HG03378 (cell line): ENCODE measurements at regions not wholly inside any gene's neighbourhood (a gene's known extent, or its start where the extent isn't known, plus 50 kb on each side); places are given as distances from the start of the nearest gene placed in this dataset.
"Not testable (repeated sequence)": the region's sequence is repeated elsewhere in the genome, so short reads cannot be mapped to it uniquely, and the experiment has no call there.

Experiments
- ATAC-seq: cut with Tn5 transposase; IDR thresholded peaks from one replicate; pipeline ENCODE4 v1.9.1; 2021; ENCODE audit warnings: mild to moderate bottlenecking, moderate library complexity; ENCODE audit not compliant: unreplicated experiment

DNA sequence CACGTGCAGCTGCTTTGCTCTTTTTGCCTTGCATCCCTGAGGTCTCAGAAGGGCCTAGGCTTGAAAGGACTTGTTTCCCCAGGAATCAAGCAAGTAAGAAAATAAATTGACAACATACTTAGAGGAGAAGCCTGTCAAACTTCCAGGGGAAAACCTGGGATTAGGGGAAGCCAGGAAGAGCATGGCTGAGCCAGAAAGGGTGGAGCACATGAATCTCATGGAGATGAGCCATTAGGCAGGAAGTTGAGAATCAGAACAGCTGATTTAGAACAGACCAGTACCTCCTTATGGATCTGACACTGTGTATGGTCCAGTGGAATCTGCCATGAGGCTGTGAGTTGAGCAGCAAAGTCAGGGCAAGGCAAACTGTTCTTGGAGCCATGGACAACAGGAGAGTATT, 511.0 kb downstream of the RPIA start:
- not testable (repeated sequence) for ATAC-seq

DNA sequence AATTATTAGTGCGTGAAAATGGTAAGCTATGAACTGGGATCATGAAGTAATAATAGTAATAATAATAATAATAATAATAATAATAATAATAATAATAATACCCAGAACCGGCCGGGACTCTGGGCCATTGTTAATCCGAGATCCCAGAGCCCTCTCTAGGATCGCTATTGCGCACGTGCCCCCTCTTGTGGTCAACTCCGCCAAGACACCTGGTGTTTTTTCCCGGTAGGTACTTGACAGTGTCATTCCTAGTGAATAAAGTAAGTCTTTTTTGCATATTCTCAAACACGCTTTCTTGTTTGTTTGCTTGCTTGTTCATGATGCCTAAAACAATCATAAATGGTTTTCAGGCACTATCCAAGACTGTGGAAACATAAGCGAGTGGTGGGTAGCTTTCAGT, 513.7 kb downstream of the RPIA start:
- ATAC-seq, result not testable (repeated sequence)

DNA sequence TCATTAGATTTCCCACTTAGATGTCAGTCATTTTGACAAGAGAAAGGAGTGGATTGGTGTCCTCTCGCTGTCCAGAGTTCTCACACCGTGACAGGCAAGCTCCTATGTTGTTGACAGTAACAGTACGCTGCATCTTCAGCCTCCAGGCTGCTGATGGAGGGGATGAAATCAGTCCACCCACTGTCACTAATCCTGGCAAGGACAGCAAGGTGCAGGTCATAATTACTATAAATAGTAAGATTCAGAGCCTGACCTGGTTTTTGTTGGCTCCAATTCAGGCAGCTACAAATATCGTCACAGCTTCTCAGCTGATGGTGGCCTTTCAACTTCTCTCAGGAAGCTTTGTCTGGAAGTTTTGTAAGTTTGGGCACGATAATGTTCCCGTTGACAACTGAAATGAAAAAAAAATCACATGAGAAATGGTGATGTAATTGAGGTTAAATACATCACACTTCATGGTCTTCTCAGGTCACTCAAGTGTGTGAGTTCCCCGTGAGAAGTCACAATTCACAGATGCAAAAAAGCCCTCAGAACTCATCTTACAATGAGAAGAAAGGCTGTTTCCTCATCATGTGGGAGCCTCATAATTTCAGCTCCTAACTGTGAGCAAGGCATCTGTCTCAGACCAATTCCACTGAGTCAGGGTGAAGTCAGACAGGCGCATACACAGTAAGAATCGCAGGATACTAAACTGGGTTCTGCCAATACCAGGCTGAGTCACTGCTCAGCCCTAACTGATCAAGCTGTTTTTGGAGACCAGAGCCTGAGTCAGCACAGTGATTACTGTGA, 516.9 kb downstream of the RPIA start:
- not testable (repeated sequence) for ATAC-seq

DNA sequence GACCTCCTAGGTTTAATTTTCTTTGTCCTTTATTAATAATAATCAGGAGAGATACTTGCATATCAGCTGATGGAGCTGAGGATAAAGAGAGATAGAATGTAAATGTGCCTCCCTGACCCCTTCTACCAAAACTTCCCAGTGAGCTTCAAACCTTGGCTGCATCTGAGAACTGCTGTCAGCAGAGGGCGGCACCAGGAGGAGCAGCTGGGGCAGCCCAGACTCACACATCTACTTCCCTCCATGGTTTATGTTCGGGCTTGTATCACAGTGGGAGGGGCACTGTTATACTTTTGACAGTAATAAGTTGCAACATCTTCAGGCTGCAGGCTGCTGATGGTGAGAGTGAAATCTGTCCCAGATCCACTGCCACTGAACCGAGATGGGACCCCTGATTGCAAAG, 521.7 kb downstream of the RPIA start:
- ATAC-seq, result not testable (repeated sequence)

DNA sequence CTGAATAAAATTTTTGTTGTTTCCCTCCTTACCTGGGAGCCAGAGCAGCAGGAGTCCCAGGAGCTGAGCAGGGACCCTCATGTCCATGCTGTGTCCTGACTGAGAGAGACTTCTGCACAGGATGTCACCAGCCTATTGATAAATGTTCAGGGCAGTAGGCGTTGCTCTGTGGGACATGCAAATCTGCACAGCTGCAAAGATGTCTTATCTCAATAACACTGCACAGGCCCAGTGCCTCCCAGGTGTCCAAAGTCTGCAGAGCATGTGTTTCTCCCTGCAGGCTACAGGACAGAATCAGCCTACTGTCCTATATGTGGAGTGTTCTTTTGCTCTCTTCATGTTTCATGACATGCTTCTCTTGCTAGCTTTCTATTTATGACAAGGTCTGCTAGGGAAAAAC, 522.3 kb downstream of the RPIA start:
- not testable (repeated sequence) for ATAC-seq

DNA sequence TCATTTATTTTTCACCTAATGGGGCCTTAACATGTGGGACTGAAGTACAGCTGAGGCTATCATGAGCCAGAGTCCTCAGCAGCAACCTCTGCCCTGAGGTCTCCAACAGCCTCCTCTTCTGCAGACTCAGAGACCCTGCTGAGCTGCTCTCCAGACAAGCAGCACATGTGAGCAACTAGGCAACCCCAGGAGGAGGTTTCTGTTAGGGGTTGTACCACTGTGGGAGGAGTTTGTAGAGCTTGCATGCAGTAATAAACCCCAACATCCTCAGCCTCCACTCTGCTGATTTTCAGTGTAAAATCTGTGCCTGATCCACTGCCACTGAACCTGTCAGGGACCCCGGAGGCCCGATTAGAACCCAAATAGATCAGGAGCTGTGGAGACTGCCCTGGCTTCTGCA, 530.0 kb downstream of the RPIA start:
- not testable (repeated sequence) for ATAC-seq

DNA sequence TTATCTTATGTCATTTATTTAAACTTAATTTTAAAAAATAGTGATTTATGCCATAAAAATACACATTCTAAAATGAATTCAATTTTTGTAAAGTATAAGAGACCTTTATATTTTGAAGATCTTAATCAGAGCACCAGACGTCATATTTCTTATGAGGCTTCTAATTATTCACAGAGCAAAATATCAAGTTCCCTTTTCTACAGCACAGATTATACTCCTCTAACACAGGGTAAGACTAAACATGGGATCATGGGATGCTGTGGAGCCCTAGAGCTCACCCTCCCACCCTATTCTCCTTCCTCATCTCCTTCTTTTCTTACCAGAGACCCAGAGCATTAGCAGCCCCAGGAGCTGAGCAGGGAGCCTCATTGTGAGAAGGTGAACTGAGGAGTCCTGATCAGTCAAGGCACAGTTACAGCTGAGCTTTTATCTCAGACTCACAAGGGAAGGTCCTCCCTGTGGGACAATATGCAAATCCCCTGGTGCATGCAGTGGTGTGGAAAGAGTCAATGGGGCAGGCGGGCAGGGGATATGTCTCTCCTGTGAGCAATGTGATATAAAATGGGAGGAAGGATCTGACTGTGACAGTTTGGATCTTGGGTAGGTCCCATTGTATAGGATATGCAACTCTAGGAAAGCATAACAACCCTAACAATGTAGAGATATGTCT, 530.7 kb downstream of the RPIA start:
- not testable (repeated sequence) for ATAC-seq

DNA sequence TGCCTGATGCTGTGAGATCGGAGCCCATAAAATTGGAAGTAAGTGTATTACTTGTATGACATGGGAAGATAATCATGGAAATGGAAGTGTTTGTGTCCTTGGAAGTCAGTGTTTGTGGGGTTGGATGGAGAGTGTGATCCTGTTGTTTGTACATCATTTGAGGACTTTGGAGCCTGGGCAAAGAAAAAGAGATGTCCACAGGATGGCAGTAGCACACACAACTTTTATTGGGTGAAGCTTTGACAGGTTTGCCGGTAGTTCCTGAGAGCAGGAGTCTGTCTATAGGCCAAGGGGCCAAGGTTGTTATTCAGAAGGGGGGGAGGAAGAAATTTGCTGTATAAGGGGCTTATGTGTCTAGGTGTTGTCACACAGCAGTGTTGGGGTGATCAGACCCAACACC, 533.3 kb downstream of the RPIA start:
- ATAC-seq, result not testable (repeated sequence)

DNA sequence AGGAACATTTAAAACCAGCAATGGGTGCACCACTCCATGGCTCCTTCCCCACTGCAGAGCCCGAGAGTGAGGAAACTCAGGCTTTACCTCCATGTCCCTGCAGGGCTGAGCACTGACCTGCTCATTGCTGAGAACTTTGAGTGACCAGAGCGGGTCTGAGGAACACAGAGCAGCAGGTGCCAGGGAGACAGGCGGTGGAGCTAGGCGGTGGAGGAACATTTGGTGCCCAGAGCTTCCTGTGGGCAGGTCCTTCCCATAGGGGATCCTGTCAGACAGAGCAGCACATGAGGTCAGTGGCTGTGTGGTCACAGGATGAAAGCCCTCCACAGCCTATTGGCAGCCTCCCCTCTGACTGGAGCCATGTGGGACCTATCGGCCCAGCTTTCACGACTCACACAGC, 538.5 kb downstream of the RPIA start:
- not testable (repeated sequence) for ATAC-seq

DNA sequence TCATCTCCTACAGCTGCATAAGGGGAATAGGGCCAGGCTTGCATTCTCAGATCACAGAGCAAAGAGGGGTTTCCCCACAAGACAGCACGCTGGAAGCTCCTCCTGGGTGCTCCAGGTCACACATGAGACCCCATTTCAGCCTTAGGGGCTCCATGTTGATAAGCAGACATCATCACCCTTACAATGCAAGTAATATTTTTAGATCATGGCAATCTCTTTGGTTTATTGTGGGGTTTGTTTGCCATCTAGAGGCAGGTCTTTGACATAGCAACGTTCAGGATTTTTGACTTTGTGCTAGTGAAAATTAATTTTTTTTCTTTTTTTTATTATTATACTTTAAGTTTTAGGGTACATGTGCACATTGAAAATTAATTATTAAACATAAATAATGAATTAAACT, 539.8 kb downstream of the RPIA start:
- not testable (repeated sequence) for ATAC-seq

DNA sequence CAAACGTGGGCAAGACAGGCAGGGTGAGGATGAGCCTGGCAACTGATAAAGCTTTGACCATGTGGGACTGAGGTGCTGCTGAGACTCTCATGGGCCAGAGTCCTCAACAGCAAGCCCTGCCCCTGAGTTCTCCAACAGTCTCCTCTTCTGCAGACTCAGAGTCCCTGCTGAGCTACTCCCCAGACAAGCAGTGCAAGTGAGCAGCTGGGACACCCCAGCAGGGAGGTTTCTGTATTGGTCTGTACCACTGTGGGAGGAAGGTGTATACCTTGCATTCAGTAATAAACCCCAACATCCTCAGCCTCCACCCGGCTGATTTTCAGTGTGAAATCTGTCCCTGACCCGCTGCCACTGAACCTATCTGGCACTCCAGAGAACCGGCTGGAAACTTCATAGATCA, 542.5 kb downstream of the RPIA start:
- not testable (repeated sequence) for ATAC-seq

DNA sequence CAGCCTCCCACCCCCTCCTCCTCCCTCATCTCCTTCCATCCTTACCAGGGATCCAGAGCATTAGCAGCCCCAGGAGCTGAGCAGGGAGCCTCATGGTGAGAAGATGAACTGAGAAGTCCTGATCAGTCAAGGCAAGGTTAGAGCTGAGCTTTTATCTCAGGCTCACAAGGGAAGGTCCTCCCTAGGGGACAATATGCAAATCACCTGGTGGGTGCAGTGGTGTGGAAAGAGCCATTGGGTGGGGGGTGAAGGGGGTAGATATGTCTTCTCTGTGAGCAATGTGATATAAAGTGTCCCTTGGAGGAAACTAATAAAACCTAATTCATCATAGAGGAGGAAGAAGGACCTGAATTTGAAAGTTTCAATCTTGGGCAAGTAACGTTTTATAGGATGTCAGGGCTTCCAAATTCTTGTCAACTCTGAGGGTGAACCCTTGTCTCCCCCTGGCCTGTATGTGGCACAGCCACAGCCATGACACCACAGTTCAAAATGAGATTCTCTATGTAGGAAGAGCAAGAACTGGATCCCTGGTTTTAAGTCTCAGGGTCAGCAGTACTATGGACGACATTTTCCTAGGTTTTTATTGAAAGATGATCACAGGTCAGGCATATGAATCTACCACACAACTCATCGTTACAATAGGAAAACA, 543.5 kb downstream of the RPIA start:
- ATAC-seq, result not testable (repeated sequence)

DNA sequence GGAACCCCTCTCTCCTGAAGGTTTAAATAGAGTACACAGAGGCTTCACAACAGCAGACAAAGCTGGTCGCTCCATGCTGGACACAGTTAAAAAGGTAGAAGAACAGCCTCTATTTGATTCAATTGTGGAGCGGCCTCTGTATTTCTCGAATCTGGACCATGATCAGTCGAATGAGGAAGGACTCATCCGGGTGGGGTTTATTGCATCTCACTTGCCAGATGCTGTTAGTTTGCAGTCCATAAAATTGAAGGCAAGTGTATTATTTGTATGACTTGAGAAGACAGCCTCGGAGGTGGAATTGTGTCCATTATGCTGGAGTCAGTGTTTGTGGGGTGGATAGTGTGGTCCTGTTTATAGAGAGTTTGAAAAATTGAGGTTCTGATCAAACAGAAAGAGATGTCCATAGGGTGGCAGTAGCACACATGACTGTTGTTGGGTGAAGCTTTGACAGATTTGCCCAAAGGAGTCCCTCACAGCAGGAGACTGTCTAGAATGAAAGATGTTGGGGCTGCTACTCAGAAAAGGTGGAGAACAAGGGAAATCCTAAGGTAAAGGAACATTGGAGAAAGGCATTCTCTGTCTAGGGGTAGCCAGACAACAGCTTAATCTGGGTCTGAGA, 545.5 kb downstream of the RPIA start:
- not testable (repeated sequence) for ATAC-seq

DNA sequence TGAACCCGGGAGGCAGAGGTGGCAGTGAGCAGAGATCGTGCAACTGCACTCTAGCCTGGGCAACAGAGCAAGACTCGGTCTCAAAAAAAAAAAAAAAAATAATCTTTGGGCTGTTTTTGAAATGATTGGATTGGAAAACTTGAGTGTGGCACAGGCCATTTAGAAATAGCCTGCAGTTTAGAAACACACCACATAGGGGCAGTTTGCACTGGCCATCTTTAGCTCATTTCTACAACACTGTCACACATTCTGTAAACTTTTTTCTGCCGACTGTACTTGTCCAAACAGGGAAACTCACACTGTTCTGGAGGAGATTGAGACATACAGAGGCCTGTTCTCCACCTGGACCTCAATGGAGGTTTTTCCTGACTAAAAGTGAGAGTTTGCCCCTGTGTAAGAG, 546.3 kb downstream of the RPIA start:
- ATAC-seq, result not testable (repeated sequence)

DNA sequence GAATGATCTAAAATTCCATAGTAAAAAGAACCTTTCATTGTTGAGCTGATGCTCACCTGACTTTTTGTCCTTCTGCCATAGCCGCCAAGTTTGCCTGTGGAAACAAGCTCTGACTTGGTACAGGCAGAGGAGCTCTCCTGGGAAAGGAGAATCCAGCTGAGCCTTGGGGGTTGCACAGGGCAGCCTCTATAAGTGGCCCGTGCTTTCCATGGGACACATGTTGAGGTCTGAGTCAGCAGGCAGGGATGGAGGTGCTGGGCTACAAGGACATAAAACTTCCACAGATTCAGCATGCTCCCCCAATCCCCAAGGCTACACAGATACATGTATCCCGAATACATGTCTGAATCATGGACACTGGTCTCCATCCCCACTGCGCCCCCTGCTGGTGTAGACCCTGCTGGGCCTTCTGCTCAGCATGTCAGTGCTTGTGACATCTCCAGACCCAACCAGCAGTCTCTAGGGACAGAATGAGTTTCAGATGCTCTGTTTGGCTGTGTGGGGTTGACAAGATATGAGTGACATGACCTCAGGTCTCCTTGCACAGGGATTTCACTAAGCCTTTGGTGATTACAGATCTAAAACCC, 551.7 kb downstream of the RPIA start:
- peak; percentile 99 for ATAC-seq

DNA sequence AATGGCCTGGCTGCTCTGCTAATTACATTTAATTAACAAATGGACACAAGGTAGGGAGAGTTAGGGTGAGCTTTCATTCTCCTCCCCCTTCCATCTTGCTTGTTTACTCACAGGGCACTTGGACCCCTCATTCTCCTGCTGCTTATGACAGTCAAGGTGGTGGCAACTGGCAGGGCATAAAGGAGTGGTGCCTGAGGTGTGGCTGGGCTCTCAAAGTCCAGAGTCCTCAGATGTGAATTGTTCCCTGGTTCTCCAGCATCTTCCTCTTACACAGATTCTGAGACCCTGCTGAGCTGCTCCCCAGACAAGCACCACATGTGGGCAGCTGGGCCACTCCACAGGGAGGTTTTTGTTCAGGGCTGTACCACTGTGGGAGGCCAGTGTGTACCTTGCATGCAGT, 552.9 kb downstream of the RPIA start:
- not testable (repeated sequence) for ATAC-seq

DNA sequence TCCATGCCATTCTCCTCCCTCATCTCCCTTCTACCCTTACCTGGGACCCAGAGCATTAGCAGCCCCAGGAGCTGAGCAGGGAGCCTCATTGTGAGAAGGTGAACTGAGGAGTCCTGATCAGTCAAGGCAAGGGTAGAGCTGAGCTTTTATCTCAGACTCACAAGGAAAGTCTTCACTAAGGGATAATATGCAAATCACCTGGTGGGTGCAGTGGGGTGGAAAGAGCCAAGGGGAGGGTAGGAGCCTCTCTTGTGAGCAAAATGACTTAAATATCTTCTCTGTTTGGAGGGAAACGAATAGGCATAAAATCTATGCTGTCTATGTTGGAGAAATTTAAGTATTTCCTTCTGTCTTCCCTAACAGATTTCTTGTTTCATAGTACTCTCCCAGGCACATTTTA, 554.0 kb downstream of the RPIA start:
- ATAC-seq, result not testable (repeated sequence)

DNA sequence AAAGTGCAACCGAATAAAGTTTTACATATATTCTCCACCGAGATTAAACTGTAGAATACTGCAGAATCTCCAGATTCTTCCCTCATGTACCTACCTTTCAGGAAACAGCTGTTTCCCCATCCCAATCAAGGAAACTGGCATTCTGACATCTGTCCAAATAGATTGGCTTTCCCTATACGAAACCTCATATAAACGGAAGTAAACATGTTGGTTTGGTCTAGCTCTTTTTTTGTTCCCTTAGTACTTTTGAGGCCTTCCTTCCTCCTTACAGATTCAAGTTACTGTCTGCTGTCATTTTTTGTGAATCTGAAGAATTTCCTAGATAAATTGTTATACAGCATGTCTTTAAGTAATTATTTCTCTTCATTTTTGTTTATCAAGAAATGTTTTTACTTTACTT, 554.6 kb downstream of the RPIA start:
- ATAC-seq, result not testable (repeated sequence)

DNA sequence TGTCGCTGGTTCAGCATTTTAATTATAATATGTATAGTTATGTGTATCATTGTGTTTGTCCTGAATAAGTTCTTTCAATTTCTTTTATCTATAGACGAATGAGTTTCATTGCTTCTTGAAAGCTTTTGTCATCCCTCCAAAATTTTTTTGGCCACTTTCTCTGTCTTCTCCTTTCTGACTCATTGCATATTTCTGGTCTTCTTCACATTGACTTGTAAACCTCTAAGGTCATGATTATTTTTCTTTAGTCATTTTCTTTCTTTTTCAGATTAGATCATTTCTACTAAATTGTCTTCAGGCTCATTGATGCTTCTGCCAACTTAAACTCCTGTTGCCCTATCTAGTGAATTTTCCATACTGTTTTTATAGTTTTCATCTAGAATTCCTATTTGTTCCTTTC, 555.1 kb downstream of the RPIA start:
- not testable (repeated sequence) for ATAC-seq

DNA sequence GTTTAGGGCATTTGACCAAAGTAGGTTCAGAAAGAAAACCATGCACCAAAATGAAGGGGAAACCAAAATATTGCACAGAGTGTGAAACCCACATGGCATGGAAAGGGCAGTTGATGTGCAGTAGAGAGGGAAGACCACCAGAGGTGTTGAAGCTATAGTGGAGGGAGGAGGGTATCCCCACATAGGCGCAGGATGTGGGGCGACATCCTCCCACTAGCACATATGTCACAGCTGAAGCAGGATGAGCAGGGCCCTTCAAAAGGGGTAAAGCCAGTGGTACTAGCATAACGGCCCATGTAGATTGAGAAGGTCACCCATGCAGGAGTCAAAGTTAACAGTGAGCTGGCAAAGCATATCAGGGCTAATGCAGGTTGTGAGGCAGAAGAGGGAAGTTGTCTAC, 563.5 kb downstream of the RPIA start:
- not testable (repeated sequence) for ATAC-seq

DNA sequence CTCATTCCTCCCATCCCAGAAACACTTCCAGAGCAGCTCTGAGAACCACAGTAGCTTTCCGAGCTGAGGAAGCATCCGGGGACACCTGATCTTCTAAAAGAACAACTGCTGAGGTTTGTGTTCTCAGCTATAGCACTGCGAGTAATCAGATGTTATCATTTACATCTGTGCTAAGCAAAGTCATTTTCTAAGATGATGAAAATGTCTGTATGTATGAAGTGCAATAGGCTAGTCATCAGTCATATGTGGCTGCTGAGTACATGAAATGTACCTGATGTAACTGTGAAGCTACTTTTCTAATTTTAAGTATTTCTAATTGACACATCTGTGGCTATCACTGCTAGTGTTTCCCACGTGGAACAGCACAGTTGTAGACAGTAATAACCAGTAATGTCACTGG, 582.0 kb downstream of the RPIA start:
- not testable (repeated sequence) for ATAC-seq
